Neural progenitor cell (in vitro differentiated cells): ENCODE measurements at regions not wholly inside any gene's neighbourhood (a gene's known extent, or its start where the extent isn't known, plus 50 kb on each side); places are given as distances from the start of the nearest gene placed in this dataset.

Experiments used
- CTCF ChIP-seq: fragments of 200-600 bp; sonication (generic); IDR thresholded peaks from 2 replicates; pipeline ENCODE4 v1.5.1; 2017; ENCODE audit warnings: antibody characterized with exemption, mild to moderate bottlenecking
- EZH2 ChIP-seq: fragments of 200-600 bp; sonication (generic); IDR thresholded peaks from 2 replicates; pipeline ENCODE4 v1.6.1; 2017; ENCODE audit warnings: antibody characterized with exemption, mild to moderate bottlenecking, moderate library complexity
- EZH2phosphoT487 ChIP-seq: fragments of 200-600 bp; sonication (generic); IDR thresholded peaks from 2 replicates; pipeline ENCODE4 v1.6.1; 2017; ENCODE audit warnings: antibody characterized with exemption

- TF ChIP-seq CTCF (no peak), EZH2 (no peak), EZH2phosphoT487 (no peak)
Observed at GRCh38 chr6:120852293-120852849, 481.9 kb downstream of the TBC1D32 start.
